HEK293 (cell line): ENCODE measurements at regions not wholly inside any gene's neighbourhood (a gene's known extent, or its start where the extent isn't known, plus 50 kb on each side); places are given as distances from the start of the nearest gene placed in this dataset.

Experiments used
- CTCF ChIA-PET: fragments of 350-600 bp; formaldehyde crosslinking; extraction: SDS; loops from one replicate; lab custom pipeline; 2021; ENCODE audit warnings: antibody characterized with exemption; lab: Yijun Ruan, JAX
- POLR2A ChIA-PET: fragments of 300-600 bp; formaldehyde crosslinking; extraction: SDS; loops from one replicate; lab custom pipeline; 2020; ENCODE audit warnings: antibody characterized with exemption, inconsistent platforms; lab: Yijun Ruan, JAX
- H3K27ac ChIP-seq: fragments of 200-500 bp; sonication (Bioruptor generic); 2 replicates; pipeline ENCODE4 v1.5.1; 2014; ENCODE audit warnings: low read depth, low read length, control low read depth, inconsistent platforms; ENCODE audit errors: extremely low read depth
- H3K36me3 ChIP-seq, 2 experiments: fragments of 200-500 bp in 1 of 2; sonication (Bioruptor generic) in 1 of 2; 1 replicate in 1 of 2; 2 replicates in 1 of 2; pipeline ENCODE4 v1.5.1; 2014 to 2017; ENCODE audit warnings: inconsistent platforms in 2 of 2, low read length in 2 of 2; ENCODE audit not compliant: control insufficient read depth in 2 of 2, insufficient read depth in 1 of 2
- H3K4me1 ChIP-seq: fragments of 200-500 bp; sonication (Bioruptor generic); 2 replicates; pipeline ENCODE4 v1.5.1; 2014; ENCODE audit warnings: mild to moderate bottlenecking, low read length, inconsistent platforms; ENCODE audit not compliant: control insufficient read depth, insufficient read depth
- H3K4me3 ChIP-seq: 2 replicates; pipeline ENCODE4 v1.5.1; 2011; ENCODE audit warnings: low read depth, mild to moderate bottlenecking, control low read depth, low read length, moderate library complexity
- H3K9me3 ChIP-seq: fragments of 200-500 bp; sonication (Bioruptor generic); 2 replicates; pipeline ENCODE4 v1.5.1; 2014; ENCODE audit warnings: low read depth, low read length, inconsistent platforms; ENCODE audit not compliant: control insufficient read depth, insufficient read depth
- HIC1 ChIP-seq: fragments of 450-650 bp; formaldehyde crosslinking; IDR thresholded peaks from 2 replicates; pipeline ENCODE4 v1.5.1; 2016; ENCODE audit warnings: missing biosample characterization, missing genetic modification characterization
- KLF8 ChIP-seq: fragments of 450-650 bp; formaldehyde crosslinking; IDR thresholded peaks from 2 replicates; pipeline ENCODE4 v1.5.1; 2016; ENCODE audit warnings: missing biosample characterization, missing genetic modification characterization
- MZF1 ChIP-seq: fragments of 450-650 bp; formaldehyde crosslinking; IDR thresholded peaks from 2 replicates; pipeline ENCODE4 v1.5.1; 2017; ENCODE audit warnings: missing biosample characterization, missing genetic modification characterization, borderline replicate concordance
- YY2 ChIP-seq: fragments of 450-650 bp; formaldehyde crosslinking; IDR thresholded peaks from 2 replicates; pipeline ENCODE4 v1.5.1; 2016; ENCODE audit warnings: missing biosample characterization, missing genetic modification characterization
- ZNF112 ChIP-seq: fragments of 450-650 bp; formaldehyde crosslinking; IDR thresholded peaks from 2 replicates; pipeline ENCODE4 v1.5.0; 2017; ENCODE audit warnings: missing biosample characterization, missing genetic modification characterization
- ZNF2 ChIP-seq: fragments of 450-650 bp; formaldehyde crosslinking; IDR thresholded peaks from 2 replicates; pipeline ENCODE4 v1.5.1; 2016; ENCODE audit warnings: missing biosample characterization, missing genetic modification characterization
- ZNF211 ChIP-seq: fragments of 450-650 bp; formaldehyde crosslinking; IDR thresholded peaks from 2 replicates; pipeline ENCODE4 v1.5.1; 2016; ENCODE audit warnings: low read depth, missing biosample characterization, missing genetic modification characterization
- ZNF214 ChIP-seq: fragments of 450-650 bp; formaldehyde crosslinking; IDR thresholded peaks from 2 replicates; pipeline ENCODE4 v1.5.1; 2017; ENCODE audit warnings: missing biosample characterization, mild to moderate bottlenecking, missing genetic modification characterization, borderline replicate concordance
- ZNF266 ChIP-seq: fragments of 450-650 bp; formaldehyde crosslinking; IDR thresholded peaks from 2 replicates; pipeline ENCODE4 v1.5.1; 2016; ENCODE audit warnings: missing biosample characterization, missing genetic modification characterization, low read depth
- ZNF350 ChIP-seq: fragments of 450-650 bp; formaldehyde crosslinking; IDR thresholded peaks from 2 replicates; pipeline ENCODE4 v1.5.0; 2017; ENCODE audit warnings: missing biosample characterization, mild to moderate bottlenecking, missing genetic modification characterization
- ZNF362 ChIP-seq: fragments of 450-650 bp; formaldehyde crosslinking; IDR thresholded peaks from 2 replicates; pipeline ENCODE4 v1.5.1; 2016; ENCODE audit warnings: missing biosample characterization, missing genetic modification characterization
- ZNF433 ChIP-seq: fragments of 450-650 bp; formaldehyde crosslinking; IDR thresholded peaks from 2 replicates; pipeline ENCODE4 v1.5.1; 2016; ENCODE audit warnings: missing biosample characterization, missing genetic modification characterization, low read depth
- ZNF510 ChIP-seq: fragments of 450-650 bp; formaldehyde crosslinking; IDR thresholded peaks from 2 replicates; pipeline ENCODE4 v1.5.1; 2018; ENCODE audit warnings: mild to moderate bottlenecking, missing genetic modification characterization, missing biosample characterization; ENCODE audit not compliant: insufficient replicate concordance
- ZNF514 ChIP-seq: fragments of 450-650 bp; formaldehyde crosslinking; IDR thresholded peaks from 2 replicates; pipeline ENCODE4 v1.5.1; 2016; ENCODE audit warnings: missing biosample characterization, missing genetic modification characterization
- ZNF548 ChIP-seq: fragments of 450-650 bp; formaldehyde crosslinking; IDR thresholded peaks from 2 replicates; pipeline ENCODE4 v1.5.1; 2016; ENCODE audit warnings: missing biosample characterization, missing genetic modification characterization
- ZNF585B ChIP-seq: fragments of 450-650 bp; formaldehyde crosslinking; IDR thresholded peaks from 2 replicates; pipeline ENCODE4 v1.5.1; 2016; ENCODE audit warnings: missing biosample characterization, missing genetic modification characterization
- ZNF747 ChIP-seq: fragments of 450-650 bp; formaldehyde crosslinking; IDR thresholded peaks from 2 replicates; pipeline ENCODE4 v1.5.1; 2016; ENCODE audit warnings: missing biosample characterization, missing genetic modification characterization
- ZNF776 ChIP-seq: fragments of 450-650 bp; formaldehyde crosslinking; IDR thresholded peaks from 2 replicates; pipeline ENCODE4 v1.5.0; 2017; ENCODE audit warnings: missing biosample characterization, missing genetic modification characterization, borderline replicate concordance
- ZNF785 ChIP-seq: fragments of 450-650 bp; formaldehyde crosslinking; IDR thresholded peaks from 2 replicates; pipeline ENCODE4 v1.5.1; 2016; ENCODE audit warnings: missing biosample characterization, missing genetic modification characterization
- TF ChIP-seq, protein P1 (sequence below): fragments of 450-650 bp; formaldehyde crosslinking; IDR thresholded peaks from 2 replicates; pipeline ENCODE4 v1.5.1; 2016; ENCODE audit warnings: missing biosample characterization, missing genetic modification characterization
- TF ChIP-seq, protein P2 (sequence below): fragments of 450-650 bp; formaldehyde crosslinking; IDR thresholded peaks from 2 replicates; pipeline ENCODE4 v1.5.1; 2016; ENCODE audit warnings: missing biosample characterization, missing genetic modification characterization, borderline replicate concordance
- TF ChIP-seq, protein P3 (sequence below): fragments of 450-650 bp; formaldehyde crosslinking; IDR thresholded peaks from 2 replicates; pipeline ENCODE4; 2016; ENCODE audit warnings: missing biosample characterization, missing genetic modification characterization

DNA sequence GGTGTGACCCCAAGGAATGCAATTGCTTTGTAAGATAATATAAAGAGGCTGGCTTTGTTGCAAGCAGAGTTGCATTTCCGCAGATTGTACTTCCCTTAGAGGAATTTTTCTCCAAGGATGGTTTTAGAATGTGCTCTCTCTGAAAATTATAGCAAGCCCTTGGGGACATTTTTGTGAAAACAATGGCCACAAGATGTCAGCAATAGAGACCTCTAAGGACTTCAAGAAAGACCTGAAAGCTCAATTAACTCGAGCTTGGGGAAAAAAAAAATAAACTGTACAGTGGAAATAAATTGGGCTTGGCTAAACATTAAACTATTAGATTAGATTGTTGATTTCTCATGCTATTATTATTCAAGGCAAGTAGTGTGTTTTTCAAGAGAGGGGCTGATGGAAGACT is 81.3 kb upstream of the KYNU start:
- Histone ChIP-seq H3K4me1 (no peaks in the 10 kb centered on the region), H3K27ac (no peak overlapping the region), H3K9me3 (no peaks in the 10 kb centered on the region), H3K36me3 (no peaks in the 10 kb centered on the region), H3K4me3 (no peak overlapping the region)
- CTCF ChIA-PET: interaction anchor here (0.6 kb wide), 1 partner anchor 18 kb away, joined by 3 read pairs; no protein-coding TSS in a partner anchor
- POLR2A ChIA-PET: no interaction called here
- no peak for TF ChIP-seq ZNF214 (tag by site-specific recombination)
- TF ChIP-seq, protein P1, sequence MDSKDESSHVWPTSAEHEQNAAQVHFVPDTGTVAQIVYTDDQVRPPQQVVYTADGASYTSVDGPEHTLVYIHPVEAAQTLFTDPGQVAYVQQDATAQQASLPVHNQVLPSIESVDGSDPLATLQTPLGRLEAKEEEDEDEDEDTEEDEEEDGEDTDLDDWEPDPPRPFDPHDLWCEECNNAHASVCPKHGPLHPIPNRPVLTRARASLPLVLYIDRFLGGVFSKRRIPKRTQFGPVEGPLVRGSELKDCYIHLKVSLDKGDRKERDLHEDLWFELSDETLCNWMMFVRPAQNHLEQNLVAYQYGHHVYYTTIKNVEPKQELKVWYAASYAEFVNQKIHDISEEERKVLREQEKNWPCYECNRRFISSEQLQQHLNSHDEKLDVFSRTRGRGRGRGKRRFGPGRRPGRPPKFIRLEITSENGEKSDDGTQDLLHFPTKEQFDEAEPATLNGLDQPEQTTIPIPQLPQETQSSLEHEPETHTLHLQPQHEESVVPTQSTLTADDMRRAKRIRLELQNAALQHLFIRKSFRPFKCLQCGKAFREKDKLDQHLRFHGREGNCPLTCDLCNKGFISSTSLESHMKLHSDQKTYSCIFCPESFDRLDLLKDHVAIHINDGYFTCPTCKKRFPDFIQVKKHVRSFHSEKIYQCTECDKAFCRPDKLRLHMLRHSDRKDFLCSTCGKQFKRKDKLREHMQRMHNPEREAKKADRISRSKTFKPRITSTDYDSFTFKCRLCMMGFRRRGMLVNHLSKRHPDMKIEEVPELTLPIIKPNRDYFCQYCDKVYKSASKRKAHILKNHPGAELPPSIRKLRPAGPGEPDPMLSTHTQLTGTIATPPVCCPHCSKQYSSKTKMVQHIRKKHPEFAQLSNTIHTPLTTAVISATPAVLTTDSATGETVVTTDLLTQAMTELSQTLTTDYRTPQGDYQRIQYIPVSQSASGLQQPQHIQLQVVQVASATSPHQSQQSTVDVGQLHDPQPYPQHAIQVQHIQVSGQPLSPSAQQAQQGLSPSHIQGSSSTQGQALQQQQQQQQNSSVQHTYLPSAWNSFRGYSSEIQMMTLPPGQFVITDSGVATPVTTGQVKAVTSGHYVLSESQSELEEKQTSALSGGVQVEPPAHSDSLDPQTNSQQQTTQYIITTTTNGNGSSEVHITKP (tag by site-specific recombination): no peak
- no peak for TF ChIP-seq ZNF112 (tag by site-specific recombination)
- no peak for TF ChIP-seq YY2 (tag by site-specific recombination)
- TF ChIP-seq ZNF510 (tag by site-specific recombination): no peak
- TF ChIP-seq, protein P2, sequence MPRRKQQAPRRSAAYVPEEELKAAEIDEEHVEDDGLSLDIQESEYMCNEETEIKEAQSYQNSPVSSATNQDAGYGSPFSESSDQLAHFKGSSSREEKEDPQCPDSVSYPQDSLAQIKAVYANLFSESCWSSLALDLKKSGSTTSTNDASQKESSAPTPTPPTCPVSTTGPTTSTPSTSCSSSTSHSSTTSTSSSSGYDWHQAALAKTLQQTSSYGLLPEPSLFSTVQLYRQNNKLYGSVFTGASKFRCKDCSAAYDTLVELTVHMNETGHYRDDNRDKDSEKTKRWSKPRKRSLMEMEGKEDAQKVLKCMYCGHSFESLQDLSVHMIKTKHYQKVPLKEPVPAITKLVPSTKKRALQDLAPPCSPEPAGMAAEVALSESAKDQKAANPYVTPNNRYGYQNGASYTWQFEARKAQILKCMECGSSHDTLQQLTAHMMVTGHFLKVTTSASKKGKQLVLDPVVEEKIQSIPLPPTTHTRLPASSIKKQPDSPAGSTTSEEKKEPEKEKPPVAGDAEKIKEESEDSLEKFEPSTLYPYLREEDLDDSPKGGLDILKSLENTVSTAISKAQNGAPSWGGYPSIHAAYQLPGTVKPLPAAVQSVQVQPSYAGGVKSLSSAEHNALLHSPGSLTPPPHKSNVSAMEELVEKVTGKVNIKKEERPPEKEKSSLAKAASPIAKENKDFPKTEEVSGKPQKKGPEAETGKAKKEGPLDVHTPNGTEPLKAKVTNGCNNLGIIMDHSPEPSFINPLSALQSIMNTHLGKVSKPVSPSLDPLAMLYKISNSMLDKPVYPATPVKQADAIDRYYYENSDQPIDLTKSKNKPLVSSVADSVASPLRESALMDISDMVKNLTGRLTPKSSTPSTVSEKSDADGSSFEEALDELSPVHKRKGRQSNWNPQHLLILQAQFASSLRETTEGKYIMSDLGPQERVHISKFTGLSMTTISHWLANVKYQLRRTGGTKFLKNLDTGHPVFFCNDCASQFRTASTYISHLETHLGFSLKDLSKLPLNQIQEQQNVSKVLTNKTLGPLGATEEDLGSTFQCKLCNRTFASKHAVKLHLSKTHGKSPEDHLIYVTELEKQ (tag by site-specific recombination): no peak
- no peak for TF ChIP-seq ZNF776
- no peak for TF ChIP-seq ZNF433 (tag by site-specific recombination)
- no peak for TF ChIP-seq ZNF747 (tag by site-specific recombination)
- no peak for TF ChIP-seq ZNF585B (tag by site-specific recombination)
- TF ChIP-seq KLF8 (tag by site-specific recombination): no peak
- no peak for TF ChIP-seq ZNF350 (tag by site-specific recombination)
- no peak for TF ChIP-seq ZNF785 (tag by site-specific recombination)
- TF ChIP-seq ZNF548 (tag by site-specific recombination): no peak
- TF ChIP-seq HIC1: no peak

DNA sequence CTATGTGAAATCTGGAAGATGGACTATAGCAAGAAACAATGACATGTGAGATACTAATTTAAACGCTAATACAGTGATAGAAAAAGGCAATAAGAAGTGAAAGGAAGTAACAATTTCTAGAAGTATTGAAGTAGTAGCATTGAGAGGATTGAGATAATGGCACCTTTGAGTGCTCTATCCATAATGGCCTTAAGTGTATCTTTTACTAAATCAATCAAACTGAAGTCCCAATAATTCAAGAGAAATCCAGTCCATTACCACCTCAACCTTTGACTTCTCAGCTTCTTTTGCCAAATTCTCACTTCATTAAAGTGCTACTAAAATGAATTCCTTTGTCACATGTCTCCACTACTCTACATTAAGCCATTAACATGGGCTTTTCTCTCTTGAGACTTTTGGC is 82.6 kb upstream of the KYNU start:
- POLR2A ChIA-PET: no interaction called here
- H3K36me3 ChIP-seq: no peaks in the 10 kb centered on the region
- CTCF ChIA-PET: interaction anchor here (0.7 kb wide), 1 partner anchor 1195 kb away, joined by 3 read pairs; no protein-coding TSS in a partner anchor
- no peaks in the 10 kb centered on the region for H3K4me1 ChIP-seq
- H3K4me3 ChIP-seq: no peak overlapping the region
- no peak overlapping the region for H3K27ac ChIP-seq
- no peaks in the 10 kb centered on the region for H3K9me3 ChIP-seq
- TF ChIP-seq, protein P3, sequence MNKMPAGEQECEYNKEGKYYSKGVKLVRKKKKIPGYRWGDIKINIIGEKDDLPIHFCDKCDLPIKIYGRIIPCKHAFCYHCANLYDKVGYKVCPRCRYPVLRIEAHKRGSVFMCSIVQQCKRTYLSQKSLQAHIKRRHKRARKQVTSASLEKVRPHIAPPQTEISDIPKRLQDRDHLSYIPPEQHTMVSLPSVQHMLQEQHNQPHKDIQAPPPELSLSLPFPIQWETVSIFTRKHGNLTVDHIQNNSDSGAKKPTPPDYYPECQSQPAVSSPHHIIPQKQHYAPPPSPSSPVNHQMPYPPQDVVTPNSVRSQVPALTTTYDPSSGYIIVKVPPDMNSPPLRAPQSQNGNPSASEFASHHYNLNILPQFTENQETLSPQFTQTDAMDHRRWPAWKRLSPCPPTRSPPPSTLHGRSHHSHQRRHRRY (tag by site-specific recombination): no peak
- TF ChIP-seq ZNF514 (no peak), ZNF266 (tag by site-specific recombination) (no peak), HIC1 (no peak), ZNF362 (tag by site-specific recombination) (no peak), ZNF211 (tag by site-specific recombination) (no peak), ZNF2 (tag by site-specific recombination) (no peak), MZF1 (tag by site-specific recombination) (no peak)
